Neural cell (in vitro differentiated cells): ENCODE measurements at regions not wholly inside any gene's neighbourhood (a gene's known extent, or its start where the extent isn't known, plus 50 kb on each side); places are given as distances from the start of the nearest gene placed in this dataset.

Source experiments
- EP300 ChIP-seq: fragments of 450-650 bp; conservative IDR thresholded peaks from 2 replicates; pipeline ENCODE4 v1.6.1; 2014; ENCODE audit warnings: antibody characterized with exemption, mild to moderate bottlenecking, moderate library complexity; ENCODE audit not compliant: poor library complexity, severe bottlenecking
- EZH2 ChIP-seq: fragments of 200-600, 300-800 bp; shearing (Covaris generic), sonication (generic); IDR thresholded peaks from 2 replicates; pipeline ENCODE4 v1.6.1; 2014; ENCODE audit warnings: antibody characterized with exemption, low read length, borderline replicate concordance, mild to moderate bottlenecking; ENCODE audit not compliant: insufficient read depth, poor library complexity, severe bottlenecking
- MXI1 ChIP-seq: fragments of 450-650 bp; conservative IDR thresholded peaks from 2 replicates; pipeline ENCODE4 v1.6.1; 2014; ENCODE audit warnings: antibody characterized with exemption, mild to moderate bottlenecking; ENCODE audit not compliant: poor library complexity, severe bottlenecking
- POLR2AphosphoS5 ChIP-seq: IDR thresholded peaks from 2 replicates; pipeline ENCODE4 v1.6.1; 2012
- RAD21 ChIP-seq: fragments of 450-650 bp; conservative IDR thresholded peaks from 2 replicates; pipeline ENCODE4 v1.6.1; 2014; ENCODE audit warnings: antibody characterized with exemption, mild to moderate bottlenecking, moderate library complexity
- SMC3 ChIP-seq: fragments of 450-650 bp; conservative IDR thresholded peaks from 2 replicates; pipeline ENCODE4 v1.6.1; 2014; ENCODE audit warnings: antibody characterized with exemption, mild to moderate bottlenecking, moderate library complexity; ENCODE audit not compliant: poor library complexity
- TAF1 ChIP-seq: IDR thresholded peaks from 2 replicates; pipeline ENCODE4 v1.6.1; 2012; ENCODE audit warnings: low read depth
- TF ChIP-seq, protein P1 (sequence below): fragments of 450-650 bp; IDR thresholded peaks from 2 replicates; pipeline ENCODE4 v1.5.1; 2014; ENCODE audit warnings: antibody characterized with exemption, mild to moderate bottlenecking, moderate library complexity; ENCODE audit not compliant: poor library complexity, severe bottlenecking
- TF ChIP-seq, protein P2 (sequence below): IDR thresholded peaks from 2 replicates; pipeline ENCODE4 v1.6.1; 2012; ENCODE audit warnings: borderline replicate concordance

DNA sequence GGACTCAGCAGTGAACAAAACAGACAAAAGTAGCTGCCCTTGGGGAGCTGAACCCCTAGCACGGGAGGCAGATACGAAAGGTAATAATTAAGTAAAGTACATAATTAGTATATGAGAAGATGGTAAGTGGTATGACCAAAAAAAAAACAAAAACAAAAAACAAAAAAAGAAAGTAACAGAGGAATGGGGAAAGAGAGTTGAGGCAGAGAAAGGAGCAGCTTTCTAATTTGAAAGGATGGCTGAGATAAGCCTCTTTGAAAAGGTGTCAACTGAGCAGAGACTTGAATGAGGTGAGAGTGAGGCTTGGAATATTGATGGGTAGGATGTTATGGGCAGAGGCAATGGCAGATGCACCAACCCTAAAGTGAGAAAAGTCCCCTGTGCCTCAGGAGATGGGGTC lies 69.7 kb downstream of the CARTPT start:
- TF ChIP-seq TAF1: no peak
- TF ChIP-seq, protein P1, sequence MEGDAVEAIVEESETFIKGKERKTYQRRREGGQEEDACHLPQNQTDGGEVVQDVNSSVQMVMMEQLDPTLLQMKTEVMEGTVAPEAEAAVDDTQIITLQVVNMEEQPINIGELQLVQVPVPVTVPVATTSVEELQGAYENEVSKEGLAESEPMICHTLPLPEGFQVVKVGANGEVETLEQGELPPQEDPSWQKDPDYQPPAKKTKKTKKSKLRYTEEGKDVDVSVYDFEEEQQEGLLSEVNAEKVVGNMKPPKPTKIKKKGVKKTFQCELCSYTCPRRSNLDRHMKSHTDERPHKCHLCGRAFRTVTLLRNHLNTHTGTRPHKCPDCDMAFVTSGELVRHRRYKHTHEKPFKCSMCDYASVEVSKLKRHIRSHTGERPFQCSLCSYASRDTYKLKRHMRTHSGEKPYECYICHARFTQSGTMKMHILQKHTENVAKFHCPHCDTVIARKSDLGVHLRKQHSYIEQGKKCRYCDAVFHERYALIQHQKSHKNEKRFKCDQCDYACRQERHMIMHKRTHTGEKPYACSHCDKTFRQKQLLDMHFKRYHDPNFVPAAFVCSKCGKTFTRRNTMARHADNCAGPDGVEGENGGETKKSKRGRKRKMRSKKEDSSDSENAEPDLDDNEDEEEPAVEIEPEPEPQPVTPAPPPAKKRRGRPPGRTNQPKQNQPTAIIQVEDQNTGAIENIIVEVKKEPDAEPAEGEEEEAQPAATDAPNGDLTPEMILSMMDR: no peak
- no peak for TF ChIP-seq EZH2
- TF ChIP-seq, protein P2, sequence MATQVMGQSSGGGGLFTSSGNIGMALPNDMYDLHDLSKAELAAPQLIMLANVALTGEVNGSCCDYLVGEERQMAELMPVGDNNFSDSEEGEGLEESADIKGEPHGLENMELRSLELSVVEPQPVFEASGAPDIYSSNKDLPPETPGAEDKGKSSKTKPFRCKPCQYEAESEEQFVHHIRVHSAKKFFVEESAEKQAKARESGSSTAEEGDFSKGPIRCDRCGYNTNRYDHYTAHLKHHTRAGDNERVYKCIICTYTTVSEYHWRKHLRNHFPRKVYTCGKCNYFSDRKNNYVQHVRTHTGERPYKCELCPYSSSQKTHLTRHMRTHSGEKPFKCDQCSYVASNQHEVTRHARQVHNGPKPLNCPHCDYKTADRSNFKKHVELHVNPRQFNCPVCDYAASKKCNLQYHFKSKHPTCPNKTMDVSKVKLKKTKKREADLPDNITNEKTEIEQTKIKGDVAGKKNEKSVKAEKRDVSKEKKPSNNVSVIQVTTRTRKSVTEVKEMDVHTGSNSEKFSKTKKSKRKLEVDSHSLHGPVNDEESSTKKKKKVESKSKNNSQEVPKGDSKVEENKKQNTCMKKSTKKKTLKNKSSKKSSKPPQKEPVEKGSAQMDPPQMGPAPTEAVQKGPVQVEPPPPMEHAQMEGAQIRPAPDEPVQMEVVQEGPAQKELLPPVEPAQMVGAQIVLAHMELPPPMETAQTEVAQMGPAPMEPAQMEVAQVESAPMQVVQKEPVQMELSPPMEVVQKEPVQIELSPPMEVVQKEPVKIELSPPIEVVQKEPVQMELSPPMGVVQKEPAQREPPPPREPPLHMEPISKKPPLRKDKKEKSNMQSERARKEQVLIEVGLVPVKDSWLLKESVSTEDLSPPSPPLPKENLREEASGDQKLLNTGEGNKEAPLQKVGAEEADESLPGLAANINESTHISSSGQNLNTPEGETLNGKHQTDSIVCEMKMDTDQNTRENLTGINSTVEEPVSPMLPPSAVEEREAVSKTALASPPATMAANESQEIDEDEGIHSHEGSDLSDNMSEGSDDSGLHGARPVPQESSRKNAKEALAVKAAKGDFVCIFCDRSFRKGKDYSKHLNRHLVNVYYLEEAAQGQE: no peak
- TF ChIP-seq SMC3: no peak
- no peak for TF ChIP-seq EP300
- TF ChIP-seq RAD21: no peak
- TF ChIP-seq MXI1: no peak
- TF ChIP-seq POLR2AphosphoS5: no peak
